HG02678 (cell line): ENCODE measurements at regions not wholly inside any gene's neighbourhood (a gene's known extent, or its start where the extent isn't known, plus 50 kb on each side); places are given as distances from the start of the nearest gene placed in this dataset.
"Not testable (repeated sequence)": the region's sequence is repeated elsewhere in the genome, so short reads cannot be mapped to it uniquely, and the experiment has no call there.

Experiments
- ATAC-seq: cut with Tn5 transposase; IDR thresholded peaks from one replicate; pipeline ENCODE4 v1.9.1; 2021; ENCODE audit warnings: mild to moderate bottlenecking, moderate library complexity; ENCODE audit not compliant: unreplicated experiment

GRCh38 chr10:35889226-35889625, 247.1 kb upstream of the FZD8 start:
- no peak for ATAC-seq

DNA sequence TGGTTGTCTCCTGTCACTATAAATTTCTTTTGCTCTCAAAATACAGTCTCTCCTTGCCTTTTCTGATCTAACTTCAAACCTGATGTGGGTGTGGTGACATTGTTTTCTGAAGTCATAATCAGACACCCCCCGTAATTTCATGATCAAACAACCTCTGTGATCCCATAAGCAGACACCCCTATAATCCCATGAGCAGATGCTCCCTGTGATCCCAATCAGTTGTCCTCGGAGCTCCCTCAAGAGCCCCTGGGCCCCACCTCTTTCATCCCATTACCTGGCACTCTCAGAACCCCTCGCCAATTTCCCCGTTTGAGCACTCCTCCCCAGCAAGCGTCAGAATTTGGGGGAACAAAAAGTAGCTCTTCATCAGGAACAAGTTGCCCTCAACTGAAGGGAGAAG, 246.3 kb upstream of the FZD8 start:
- ATAC-seq: no peak

- ATAC-seq: no peak
Measured at GRCh38 chr10:35887685-35888084, 245.6 kb upstream of the FZD8 start.

- ATAC-seq: no peak
Measured at GRCh38 chr10:35885076-35885475, 243.0 kb upstream of the FZD8 start.

GRCh38 chr10:35884657-35885071, 242.6 kb upstream of the FZD8 start:
- no peak for ATAC-seq

DNA sequence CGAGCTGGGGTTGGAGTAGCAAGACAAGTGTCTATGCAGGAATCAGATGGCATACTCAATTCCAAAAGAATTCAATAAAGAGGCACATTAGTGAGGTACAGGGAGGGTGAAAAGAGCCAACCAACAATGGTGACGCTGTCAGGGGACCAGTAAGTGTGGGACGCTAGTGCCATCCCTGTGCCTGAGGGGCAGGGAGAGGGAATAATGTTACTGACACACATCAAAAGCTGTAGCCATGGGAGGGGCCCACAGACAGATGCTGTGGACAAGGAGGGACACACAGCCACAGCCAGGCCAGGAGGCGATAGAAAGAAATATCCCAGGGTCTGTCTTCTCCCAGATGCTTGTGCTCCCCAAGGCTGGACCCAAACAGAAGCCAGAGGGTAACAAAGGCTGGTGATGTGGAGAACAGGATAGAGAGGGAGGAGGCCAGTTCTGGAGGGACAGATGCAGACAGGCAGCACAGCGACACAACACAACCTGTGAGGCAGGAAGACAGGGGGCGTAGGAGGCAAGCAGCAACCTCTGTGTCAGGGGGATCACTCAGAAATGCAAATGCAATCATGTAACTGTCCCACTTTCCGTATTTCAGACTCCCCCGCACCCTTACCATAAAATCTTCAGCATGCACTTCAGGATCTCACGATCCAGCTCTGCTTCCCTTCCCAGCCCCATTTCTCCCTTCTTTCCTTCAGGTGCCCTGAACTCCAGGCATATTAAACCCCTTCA, 240.5 kb upstream of the FZD8 start:
- no peak for ATAC-seq

- no peak for ATAC-seq
Measured at GRCh38 chr10:35881320-35881719, 239.2 kb upstream of the FZD8 start.

DNA sequence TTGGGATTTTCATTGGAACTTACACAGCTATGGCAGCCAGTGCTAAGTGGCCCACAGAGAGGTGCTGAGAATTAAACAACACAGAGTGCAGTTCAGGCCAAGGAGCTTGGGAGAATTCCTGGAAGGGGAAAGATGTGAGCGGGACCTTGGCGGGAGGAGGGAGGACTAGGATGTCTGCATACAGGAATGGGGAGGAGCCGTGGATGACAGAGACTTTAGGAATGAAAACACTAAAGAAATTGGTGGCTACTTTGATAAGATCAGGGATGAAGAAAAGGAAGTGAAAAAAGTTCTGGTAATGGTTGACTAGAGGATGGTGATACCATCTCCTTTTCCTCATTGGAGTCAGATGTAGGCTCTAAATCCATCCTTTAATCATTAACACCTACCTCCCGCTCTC, 234.2 kb upstream of the FZD8 start:
- no peak for ATAC-seq

DNA sequence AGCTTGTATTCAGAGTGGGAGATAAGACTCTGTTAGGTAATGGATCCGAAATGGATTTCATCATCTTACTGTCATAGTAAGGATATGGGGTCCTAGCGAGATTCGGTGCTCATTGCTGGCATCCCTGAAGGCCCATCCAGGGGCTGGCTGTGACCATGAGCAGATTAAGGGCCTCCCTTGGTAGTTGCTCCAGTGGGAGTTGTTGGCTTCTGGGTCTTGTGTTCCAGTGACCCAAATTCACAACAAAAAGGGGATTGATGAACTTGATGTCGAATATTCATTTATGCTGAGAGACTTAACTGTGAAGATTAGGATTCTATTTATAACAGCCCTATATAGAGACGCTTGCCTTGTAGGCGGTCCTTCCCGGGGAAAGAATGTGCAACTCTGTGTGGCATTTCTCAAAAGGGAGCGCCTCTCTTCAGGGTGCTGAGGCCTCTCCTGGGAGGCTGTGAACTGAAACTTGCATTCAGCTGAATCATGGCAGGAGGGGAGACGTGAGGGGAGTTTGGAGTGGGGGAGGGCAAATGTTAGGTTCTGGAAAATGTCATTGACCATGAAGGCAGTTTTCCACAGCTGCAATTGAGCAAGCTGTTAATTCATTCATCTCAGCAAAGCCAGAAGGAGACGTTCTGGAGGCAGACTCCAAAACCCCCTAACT, 233.1 kb upstream of the FZD8 start:
- no peak for ATAC-seq

DNA sequence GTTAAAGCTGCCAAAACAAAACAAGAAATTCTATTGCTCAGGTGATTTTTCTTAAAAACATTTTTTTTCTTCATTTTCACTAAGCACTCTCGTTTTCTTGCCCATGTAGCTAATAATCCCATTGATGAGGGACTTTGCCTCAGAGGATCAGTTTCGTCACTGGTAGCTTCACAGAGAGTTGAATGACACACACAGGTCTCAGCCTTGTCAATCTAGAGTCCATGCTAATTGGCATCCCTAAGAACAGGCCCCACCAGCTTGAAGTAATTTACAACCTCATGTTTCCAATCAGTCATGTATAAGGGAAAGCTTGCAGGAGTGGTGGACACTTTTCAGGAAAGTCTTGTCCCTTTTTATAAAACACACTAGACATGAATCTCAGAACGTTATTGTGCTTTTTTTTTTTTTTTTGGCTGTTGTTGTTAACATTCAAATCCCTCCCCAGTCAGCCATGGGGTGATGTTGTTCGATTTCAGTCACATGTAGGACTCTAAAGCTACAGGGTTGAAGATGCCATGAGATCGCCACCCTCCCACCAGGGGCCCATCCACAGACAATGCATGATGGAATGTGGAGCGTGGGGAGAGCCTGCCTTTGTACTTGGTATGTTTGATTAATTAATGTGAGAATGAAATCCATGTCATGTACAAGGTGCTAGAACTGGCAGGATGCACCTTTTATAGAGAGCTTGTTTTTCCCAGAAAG, 232.4 kb upstream of the FZD8 start:
- no peak for ATAC-seq

DNA sequence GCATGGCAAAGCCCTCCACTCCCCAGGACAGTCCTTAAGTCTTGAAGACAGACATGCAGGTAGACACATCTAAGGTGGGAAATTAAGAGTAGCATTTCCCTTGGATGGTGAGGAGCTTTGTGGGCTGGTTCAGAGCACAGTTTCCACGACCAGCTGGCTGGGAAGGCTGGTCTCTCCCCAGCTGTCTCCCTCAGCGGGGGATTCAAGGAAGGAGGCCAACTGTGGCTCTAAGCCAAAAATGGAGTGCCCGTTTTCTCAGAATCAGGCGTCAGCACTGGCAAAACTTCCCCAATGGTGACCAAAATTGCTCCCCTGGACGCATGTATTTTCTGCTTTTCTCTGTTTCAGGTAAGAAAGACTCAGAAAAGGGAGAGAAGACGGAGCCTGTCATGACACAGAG, 230.6 kb upstream of the FZD8 start:
- ATAC-seq: no peak

GRCh38 chr10:35870665-35871310, 228.7 kb upstream of the FZD8 start:
- ATAC-seq: no peak

GRCh38 chr10:35858676-35859283, 216.7 kb upstream of the FZD8 start:
- not testable (repeated sequence) for ATAC-seq

DNA sequence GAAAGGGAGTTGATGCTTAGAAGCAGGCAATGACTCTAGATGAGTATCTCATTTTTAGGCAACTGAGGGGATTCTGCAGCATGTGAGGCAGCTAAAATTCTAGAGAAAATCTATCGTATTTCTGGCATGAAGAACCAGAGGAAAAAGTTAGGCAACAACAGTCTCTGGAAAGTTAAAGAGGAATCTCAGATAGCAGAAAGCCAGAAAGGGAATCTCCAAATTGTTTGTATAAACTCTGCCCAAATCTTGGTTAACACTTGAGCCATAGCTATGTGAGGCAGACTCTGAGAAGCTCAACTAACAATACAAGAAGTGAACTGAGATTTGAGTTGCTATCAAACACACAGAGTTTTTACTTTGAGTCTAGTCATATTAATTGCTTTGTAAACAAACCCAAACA, 215.8 kb upstream of the FZD8 start:
- ATAC-seq: no peak

DNA sequence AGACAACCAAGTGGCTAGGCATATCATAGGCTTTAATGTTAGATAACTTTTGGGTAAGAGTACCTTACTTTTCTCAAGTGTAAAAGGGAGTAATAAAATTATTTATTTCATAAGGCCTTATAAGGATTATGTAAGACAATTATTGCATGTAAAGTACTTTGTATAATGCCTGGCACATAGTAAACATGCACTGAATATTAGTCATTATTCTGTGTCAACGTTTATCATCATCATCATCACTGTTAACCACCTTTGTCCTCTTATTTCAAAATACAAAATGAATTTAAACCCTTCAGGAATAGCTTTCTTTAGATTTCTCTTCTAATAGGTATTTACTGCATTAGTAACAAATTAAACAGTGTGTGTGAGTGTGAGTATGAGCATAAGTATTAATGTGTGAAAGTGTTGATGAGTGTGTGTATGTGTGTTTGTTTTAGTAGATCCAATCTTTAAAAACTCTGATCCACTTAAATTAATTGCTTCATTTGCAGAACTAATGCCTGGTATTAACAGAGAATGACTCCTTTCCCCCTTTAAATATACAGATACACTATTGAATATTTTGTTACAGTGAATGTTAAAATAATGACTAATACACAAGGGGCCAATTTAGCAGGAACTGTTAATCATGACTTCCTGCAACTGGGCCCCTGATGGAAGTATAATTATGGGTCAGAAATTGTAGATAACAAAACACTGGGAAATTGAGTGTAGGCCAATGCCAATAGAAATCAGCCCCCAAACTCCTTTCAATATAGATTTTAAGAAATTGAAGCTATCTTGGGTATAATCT, 213.3 kb upstream of the FZD8 start:
- no peak for ATAC-seq

GRCh38 chr10:35854661-35855060, 212.6 kb upstream of the FZD8 start:
- ATAC-seq: no peak

- no peak for ATAC-seq
Measured at GRCh38 chr10:35852721-35853120, 210.6 kb upstream of the FZD8 start.

DNA sequence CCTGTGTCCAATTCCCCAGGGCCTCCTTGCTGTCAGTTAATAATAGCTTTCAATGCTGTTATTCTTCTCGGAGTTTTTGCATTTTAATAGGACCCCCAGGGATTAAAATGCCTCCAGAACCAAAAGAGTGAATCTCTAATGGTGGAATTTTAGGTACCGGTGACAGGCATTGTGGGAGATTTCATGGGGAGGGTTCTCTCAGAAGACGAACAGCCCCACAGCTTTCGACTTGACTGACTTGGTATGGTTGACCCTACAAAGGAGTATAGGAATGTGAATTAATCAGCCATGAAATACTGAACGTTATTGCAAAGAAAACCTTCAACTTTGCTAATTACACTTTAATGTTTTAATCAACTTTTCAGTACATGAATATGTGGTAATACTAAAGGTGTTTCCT, 206.3 kb upstream of the FZD8 start:
- no peak for ATAC-seq

DNA sequence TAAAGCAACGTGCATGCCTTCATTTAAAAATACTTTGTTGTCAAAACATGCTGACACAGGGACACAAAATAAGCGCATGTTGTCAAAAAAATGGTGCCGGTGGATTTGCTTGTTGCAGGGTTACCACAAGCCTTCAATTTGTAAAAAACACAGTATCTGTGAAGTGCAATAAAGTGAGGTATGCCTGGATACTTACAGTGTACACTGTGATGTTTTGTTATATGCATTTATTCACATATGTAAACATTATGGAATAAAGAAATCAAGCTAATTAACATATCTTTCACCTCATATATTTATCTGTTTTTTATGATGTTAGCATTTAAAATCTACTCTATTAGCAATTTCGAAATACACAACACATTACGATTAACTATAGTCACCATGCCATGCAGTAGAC, 202.6 kb upstream of the FZD8 start:
- ATAC-seq: no peak

GRCh38 chr10:35843524-35844181, 201.6 kb upstream of the FZD8 start:
- ATAC-seq: no peak
